GM12865 (cell line): ENCODE measurements at regions not wholly inside any gene's neighbourhood (a gene's known extent, or its start where the extent isn't known, plus 50 kb on each side); places are given as distances from the start of the nearest gene placed in this dataset.

Source experiments
- DNase-seq: peaks from one replicate; pipeline ENCODE4 v3.0.0; 2010; ENCODE audit warnings: low read depth
- H3K4me3 ChIP-seq: 2 replicates; pipeline ENCODE4 v1.5.1; 2011; ENCODE audit warnings: mild to moderate bottlenecking, low read depth, low read length, control low read depth
- TF ChIP-seq, protein P1 (sequence below): IDR thresholded peaks from 2 replicates; pipeline ENCODE4 v1.5.1; 2011; ENCODE audit warnings: low read length, control low read depth, low read depth, inconsistent platforms; ENCODE audit not compliant: insufficient read depth; ENCODE audit errors: missing control alignments

DNA sequence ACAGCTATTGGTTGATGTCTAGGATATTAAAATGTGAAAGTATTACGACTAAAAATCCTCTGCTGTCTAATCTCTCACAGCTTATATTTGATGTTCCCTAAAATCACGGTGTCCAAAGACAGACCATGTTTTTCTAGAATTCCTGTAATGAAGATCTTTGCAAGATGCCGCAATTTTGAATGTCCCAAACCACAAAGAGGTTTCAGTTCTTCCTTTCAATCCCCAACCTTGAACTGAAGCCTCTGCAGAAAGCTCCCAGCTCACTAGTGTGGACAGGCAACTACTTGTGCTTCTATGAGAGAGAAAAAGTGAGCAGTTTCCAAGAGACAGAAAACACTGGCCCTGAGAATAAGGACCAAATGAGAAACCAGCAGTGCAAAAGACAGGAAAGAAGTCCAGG is 370.1 kb downstream of the FOXA2 start:
- H3K4me3 ChIP-seq, result no peak overlapping the region
- TF ChIP-seq, protein P1, sequence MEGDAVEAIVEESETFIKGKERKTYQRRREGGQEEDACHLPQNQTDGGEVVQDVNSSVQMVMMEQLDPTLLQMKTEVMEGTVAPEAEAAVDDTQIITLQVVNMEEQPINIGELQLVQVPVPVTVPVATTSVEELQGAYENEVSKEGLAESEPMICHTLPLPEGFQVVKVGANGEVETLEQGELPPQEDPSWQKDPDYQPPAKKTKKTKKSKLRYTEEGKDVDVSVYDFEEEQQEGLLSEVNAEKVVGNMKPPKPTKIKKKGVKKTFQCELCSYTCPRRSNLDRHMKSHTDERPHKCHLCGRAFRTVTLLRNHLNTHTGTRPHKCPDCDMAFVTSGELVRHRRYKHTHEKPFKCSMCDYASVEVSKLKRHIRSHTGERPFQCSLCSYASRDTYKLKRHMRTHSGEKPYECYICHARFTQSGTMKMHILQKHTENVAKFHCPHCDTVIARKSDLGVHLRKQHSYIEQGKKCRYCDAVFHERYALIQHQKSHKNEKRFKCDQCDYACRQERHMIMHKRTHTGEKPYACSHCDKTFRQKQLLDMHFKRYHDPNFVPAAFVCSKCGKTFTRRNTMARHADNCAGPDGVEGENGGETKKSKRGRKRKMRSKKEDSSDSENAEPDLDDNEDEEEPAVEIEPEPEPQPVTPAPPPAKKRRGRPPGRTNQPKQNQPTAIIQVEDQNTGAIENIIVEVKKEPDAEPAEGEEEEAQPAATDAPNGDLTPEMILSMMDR, result no peak
- DNase-seq, result no peak

DNA sequence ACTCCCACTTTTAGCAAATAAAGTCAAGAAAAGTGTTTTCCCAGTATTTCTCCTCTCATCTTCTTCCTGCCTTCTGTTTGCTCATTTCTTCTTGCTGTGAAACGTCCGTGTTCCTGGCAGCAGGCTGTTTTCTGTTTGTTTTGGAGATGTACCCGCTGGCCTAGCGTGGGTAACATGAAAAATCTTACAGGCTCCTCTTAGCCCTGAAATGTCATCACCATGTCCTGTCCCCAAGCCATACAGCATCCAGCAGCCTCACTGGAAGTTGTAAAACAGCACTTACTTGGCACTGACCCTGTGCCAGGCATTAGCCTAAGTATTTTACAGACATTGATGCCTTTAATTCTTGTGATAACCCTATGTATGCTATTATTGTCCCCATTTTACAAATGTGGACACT is 371.1 kb downstream of the FOXA2 start:
- no peak overlapping the region for H3K4me3 ChIP-seq
- TF ChIP-seq, protein P1, result no peak
- no peak for DNase-seq

DNA sequence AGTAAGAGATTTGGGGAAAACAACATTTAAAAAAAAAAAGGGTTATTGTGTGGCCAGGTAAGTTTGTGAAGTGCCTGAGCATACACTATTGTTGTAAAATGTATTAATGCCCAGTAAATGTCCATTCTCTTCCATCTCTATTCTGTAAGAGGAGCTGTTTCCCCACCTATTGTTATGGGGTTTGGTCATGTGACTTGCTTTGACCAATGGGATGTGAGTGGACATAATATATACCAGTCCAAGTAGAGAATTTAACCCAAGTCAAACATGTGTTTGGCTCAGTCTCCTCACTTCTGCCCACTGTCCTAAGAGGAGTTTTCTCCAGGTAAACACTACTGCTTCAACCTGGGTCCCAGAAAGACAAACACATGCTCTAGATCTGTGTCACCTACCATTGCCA is 377.1 kb downstream of the FOXA2 start:
- DNase-seq, result no peak
- H3K4me3 ChIP-seq, result no peak overlapping the region
- TF ChIP-seq, protein P1, result no peak

DNA sequence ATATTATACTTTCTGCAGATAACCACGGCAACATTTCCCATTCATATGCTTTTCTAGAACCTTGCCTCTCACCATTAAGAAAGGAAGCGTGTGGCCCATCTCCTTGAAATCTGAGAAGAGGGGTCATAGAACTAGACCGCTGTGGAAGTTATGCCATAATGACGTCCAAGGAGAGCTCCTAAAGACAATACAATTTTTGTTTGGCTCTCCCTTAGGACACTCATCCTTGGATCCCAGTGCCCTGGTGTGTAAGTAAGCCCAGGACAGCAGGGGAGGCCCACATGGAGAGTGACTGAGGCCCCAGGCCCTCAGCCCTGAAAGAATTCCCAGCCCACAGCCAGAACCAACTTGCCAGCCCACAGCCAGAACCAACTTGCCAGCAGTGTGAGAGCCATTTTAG is 379.6 kb downstream of the FOXA2 start:
- DNase-seq, result no peak
- H3K4me3 ChIP-seq, result no peak overlapping the region
- TF ChIP-seq, protein P1, result no peak

DNA sequence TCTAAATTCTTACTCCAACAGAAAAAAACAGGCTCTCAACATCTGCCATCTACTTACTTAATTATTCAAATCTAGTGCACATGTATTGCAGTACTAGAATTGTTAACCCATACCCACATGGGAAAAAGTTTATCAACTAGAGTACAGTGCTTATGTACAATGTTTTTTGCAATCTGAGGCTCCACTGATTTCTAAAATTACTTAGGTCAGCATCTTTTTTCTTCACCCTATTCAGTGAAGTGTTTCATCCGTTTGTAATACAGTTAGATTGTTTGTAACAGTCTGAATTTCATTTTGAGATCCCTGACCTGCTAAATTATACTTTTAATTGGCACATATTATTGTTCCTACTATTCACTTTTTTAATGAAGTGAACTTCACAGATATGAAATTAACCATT is 402.2 kb downstream of the FOXA2 start:
- DNase-seq, result no peak
- TF ChIP-seq, protein P1, result no peak
- no peak overlapping the region for H3K4me3 ChIP-seq

DNA sequence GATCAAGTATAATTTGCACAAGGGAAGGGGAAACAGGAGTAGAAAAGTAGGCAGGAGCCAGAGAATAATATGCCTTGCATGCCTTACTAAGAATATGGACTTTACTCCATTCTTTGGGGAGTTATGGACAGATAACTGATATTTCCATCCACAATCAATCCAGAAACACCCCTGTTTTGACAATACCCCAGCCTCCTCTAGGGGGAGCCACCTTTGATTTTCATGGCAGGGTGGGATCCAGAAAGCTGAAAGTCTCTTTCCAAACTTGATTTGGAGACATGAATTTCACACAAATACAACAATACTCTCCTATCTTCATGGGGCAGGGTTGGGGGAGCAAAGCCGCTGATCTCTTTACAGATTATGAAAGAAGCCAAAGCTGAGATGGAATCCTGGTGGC is 404.1 kb downstream of the FOXA2 start:
- DNase-seq, result no peak
- H3K4me3 ChIP-seq, result no peak overlapping the region
- TF ChIP-seq, protein P1, result peak; percentile 43

DNA sequence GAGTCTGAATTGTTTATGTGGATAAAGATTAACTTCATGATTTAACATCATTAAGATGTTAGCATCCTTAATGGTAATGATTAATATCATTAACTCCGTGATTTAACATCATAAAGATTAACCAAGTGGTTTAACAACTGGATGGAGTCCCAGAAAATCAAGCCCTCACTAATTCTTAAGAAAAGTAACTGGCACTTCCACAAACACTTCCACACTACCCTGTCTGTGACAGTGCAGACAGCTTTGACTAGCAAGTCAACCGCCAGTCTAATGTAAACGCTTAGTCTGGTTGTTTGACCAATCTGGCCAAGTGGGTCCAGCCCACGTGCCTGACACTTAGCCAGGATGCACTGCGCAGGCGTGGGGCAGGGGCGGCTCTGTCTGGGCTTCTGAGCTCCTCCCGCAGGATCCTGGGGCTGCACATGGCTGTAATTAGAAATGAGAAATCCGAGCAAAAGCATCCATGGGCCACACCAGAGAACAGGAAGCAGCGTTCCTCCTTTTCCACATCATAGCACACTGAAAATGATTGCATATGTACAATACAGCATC is 424.2 kb downstream of the FOXA2 start:
- H3K4me3 ChIP-seq, result no peak overlapping the region
- DNase-seq, result no peak

More for the DNA sequence above, 424.2 kb downstream of the FOXA2 start:
- TF ChIP-seq, protein P1, result no peak
